ENCODE measurements at regions not wholly inside any gene's neighbourhood (a gene's known extent, or its start where the extent isn't known, plus 50 kb on each side); places are given as distances from the start of the nearest gene placed in this dataset.

GRCh38 chr6:149248693-149249369, 68.7 kb upstream of the TAB2 start (continued):
- TF ChIP-seq NBN (IDR thresholded peaks at IDR 0.05; ENCODE audit: low read depth): peak; percentile 27; the same call in 1 of the 2 replicates
- no peak for TF ChIP-seq SIRT6 (IDR thresholded peaks at IDR 0.05; ENCODE audit: low read depth, low read length)
- 0 out of 2 replicates have a peak, but pooled peaks have one; percentile 35 for TF ChIP-seq LEF1 (IDR thresholded peaks at IDR 0.05)
- no peak for TF ChIP-seq ZNF134 (CRISPR knock-in tag; conservative IDR thresholded peaks at IDR 0.05)
- TF ChIP-seq TSC22D4 (tag; IDR thresholded peaks at IDR 0.05): peak; percentile 73; the same call in 1 of the 2 replicates
- peak; percentile 95 for TF ChIP-seq MCM3 (IDR thresholded peaks at IDR 0.05)
- TF ChIP-seq ATF1 (CRISPR knock-in tag; IDR thresholded peaks at IDR 0.05): no peak
- 0 out of 2 replicates have a peak, but pooled peaks have one; percentile 13 for TF ChIP-seq ATF1 (tag; IDR thresholded peaks at IDR 0.05)
- peak; percentile 58; the same call in 1 of the 2 replicates for TF ChIP-seq RNF2 (IDR thresholded peaks at IDR 0.05)
- TF ChIP-seq ZNF444 (CRISPR knock-in tag; IDR thresholded peaks at IDR 0.05): no peak
- TF ChIP-seq ID3 (CRISPR knock-in tag; IDR thresholded peaks at IDR 0.05): no peak
- TF ChIP-seq ID3 (tag; IDR thresholded peaks at IDR 0.05): no peak
- TF ChIP-seq MEIS2 (IDR thresholded peaks at IDR 0.05; ENCODE audit: partially characterized antibody): peak; percentile 42
- TF ChIP-seq EGR1 (conservative IDR thresholded peaks at IDR 0.05): peak; percentile 58
- 0 out of 2 replicates have a peak, but pooled peaks have one; percentile 14 for TF ChIP-seq HLTF (IDR thresholded peaks at IDR 0.05)
- TF ChIP-seq BHLHE40 (IDR thresholded peaks at IDR 0.05; ENCODE audit: low read length): 0 out of 2 replicates have a peak, but pooled peaks have one; percentile 17
- peak; percentile 29; the same call in 1 of the 2 replicates for TF ChIP-seq ARID1B (IDR thresholded peaks at IDR 0.05)
- no peak for TF ChIP-seq ZMIZ1 (IDR thresholded peaks at IDR 0.05; ENCODE audit: low read depth in 2 of 2, low read length in 2 of 2)
- TF ChIP-seq OTX1 (CRISPR knock-in tag; IDR thresholded peaks at IDR 0.05): peak; percentile 66; the same call in 1 of the 2 replicates
- peak; percentile 75; the same call in 1 of the 2 replicates for TF ChIP-seq THRB (CRISPR knock-in tag; conservative IDR thresholded peaks at IDR 0.05)
